ENCODE measurements at regions not wholly inside any gene's neighbourhood (a gene's known extent, or its start where the extent isn't known, plus 50 kb on each side); places are given as distances from the start of the nearest gene placed in this dataset.
A peak's percentile ranks its signal among the peaks of the same experiment; 100 is the strongest.

DNA sequence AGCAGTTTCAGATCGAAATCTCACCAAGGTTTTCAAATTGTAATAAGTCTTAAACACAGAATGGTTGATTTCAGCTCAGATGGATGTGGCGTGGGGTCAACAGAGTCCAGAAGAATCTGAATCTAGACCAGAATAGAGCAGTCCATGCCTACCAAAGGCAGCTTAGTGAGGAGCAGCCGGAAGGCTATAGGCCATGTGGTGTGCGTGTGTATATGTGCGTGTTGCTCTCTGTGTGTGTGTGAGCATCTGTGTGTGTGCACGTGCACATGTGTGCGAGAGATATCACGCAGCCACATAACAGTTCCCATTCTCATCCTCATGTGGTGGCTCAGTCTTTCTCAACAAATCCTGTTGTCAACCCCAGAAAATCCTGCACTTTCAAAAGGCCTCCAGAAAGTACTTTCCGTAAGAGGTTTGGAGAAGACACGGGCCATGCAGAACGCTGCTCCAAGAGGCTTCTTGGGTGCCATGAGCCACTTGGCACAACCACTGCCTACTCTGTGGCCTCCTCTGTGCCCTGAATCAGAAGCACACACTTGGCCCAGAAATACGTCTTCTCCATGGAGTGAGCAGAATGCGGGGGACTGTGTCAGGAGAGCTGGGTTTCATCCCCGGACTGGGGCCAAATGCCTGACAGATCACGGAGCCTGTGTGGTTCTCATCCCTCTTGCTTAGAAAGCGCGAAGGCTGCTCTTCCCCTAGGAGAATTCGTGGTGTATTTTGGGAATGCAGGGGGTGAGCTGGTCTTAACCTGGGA is 67.3 kb downstream of the ACKR3 start:
- ATAC-seq = no peak

GRCh38 chr2:236637686-236638569 is 68.3 kb downstream of the ACKR3 start:
- TF ChIP-seq, protein P1, sequence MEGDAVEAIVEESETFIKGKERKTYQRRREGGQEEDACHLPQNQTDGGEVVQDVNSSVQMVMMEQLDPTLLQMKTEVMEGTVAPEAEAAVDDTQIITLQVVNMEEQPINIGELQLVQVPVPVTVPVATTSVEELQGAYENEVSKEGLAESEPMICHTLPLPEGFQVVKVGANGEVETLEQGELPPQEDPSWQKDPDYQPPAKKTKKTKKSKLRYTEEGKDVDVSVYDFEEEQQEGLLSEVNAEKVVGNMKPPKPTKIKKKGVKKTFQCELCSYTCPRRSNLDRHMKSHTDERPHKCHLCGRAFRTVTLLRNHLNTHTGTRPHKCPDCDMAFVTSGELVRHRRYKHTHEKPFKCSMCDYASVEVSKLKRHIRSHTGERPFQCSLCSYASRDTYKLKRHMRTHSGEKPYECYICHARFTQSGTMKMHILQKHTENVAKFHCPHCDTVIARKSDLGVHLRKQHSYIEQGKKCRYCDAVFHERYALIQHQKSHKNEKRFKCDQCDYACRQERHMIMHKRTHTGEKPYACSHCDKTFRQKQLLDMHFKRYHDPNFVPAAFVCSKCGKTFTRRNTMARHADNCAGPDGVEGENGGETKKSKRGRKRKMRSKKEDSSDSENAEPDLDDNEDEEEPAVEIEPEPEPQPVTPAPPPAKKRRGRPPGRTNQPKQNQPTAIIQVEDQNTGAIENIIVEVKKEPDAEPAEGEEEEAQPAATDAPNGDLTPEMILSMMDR (IDR thresholded peaks at IDR 0.05) = no peak
- no peak for TF ChIP-seq POLR2A (IDR thresholded peaks at IDR 0.05)
- H3K27ac ChIP-seq = no peak overlapping the region
- peaks cover 0 to 18% (median 2%) of the 10 kb centered on the region in 12 donors for H3K9me3 ChIP-seq
- ATAC-seq (no peak), DNase-seq (peak in 1 of 5 donors; percentile 6)
- 61 to 80% (median 65%) methylated on average over 6 of the region's 6 CpGs for WGBS, 4 donors
- peaks cover 0 to 16% (median 4%) of the 10 kb centered on the region in 12 donors for H3K4me1 ChIP-seq
- intact Hi-C loops (cut with DNase I) = no loop called here
- no peaks in the 10 kb centered on the region for H3K36me3 ChIP-seq
- no peak overlapping the region for H3K4me3 ChIP-seq
- H3K27me3 ChIP-seq = no peaks in the 10 kb centered on the region

More for the DNA sequence above, 67.3 kb downstream of the ACKR3 start:
- intact Hi-C loops (cut with DNase I) = no loop called here
- 90 to 97% (median 92%) methylated on average over 18 of the region's 18 CpGs for WGBS, 4 donors
- TF ChIP-seq, protein P1 (IDR thresholded peaks at IDR 0.05) = no peak
- TF ChIP-seq POLR2A (IDR thresholded peaks at IDR 0.05) = no peak
- H3K27ac ChIP-seq = no peak overlapping the region
- no peaks in the 10 kb centered on the region for H3K36me3 ChIP-seq
- peak in 1 of 5 donors; percentile 7 for DNase-seq
- H3K9me3 ChIP-seq = peaks cover 0 to 16% (median 2%) of the 10 kb centered on the region in 12 donors
- H3K27me3 ChIP-seq = no peaks in the 10 kb centered on the region
- H3K4me3 ChIP-seq = no peak overlapping the region
- H3K4me1 ChIP-seq = peaks cover 0 to 10% (median 2%) of the 10 kb centered on the region in 12 donors

GRCh38 chr2:236638707-236639106 is 69.1 kb downstream of the ACKR3 start:
- 91 to 95% (median 95%) methylated on average over 7 of the region's 7 CpGs for WGBS, 4 donors
- H3K9me3 ChIP-seq = peaks cover 0 to 23% (median 3%) of the 10 kb centered on the region in 12 donors
- no peak overlapping the region for H3K27ac ChIP-seq
- H3K4me1 ChIP-seq = peaks cover 0 to 21% (median 7%) of the 10 kb centered on the region in 12 donors
- H3K27me3 ChIP-seq = no peaks in the 10 kb centered on the region
- H3K36me3 ChIP-seq = no peaks in the 10 kb centered on the region
- intact Hi-C loops (cut with DNase I) = no loop called here
- ATAC-seq (no peak), DNase-seq (peak in 1 of 5 donors; percentile 14)
- TF ChIP-seq, protein P1 (IDR thresholded peaks at IDR 0.05) = no peak
- no peak for TF ChIP-seq POLR2A (IDR thresholded peaks at IDR 0.05)
- no peak overlapping the region for H3K4me3 ChIP-seq
